K562 (cell line): ENCODE measurements at regions not wholly inside any gene's neighbourhood (a gene's known extent, or its start where the extent isn't known, plus 50 kb on each side); places are given as distances from the start of the nearest gene placed in this dataset.

Experiments
- ATAC-seq: fragments of 200-7000 bp; cut with Tn5 transposase; 3 replicates; pipeline ENCODE4 v1.9.1; 2020; ENCODE audit warnings: moderate library complexity
- BruUV-seq: library from RNA; stranded (reverse); fragments of 400-500 nt; replicated peaks from 2 replicates; lab custom pipeline; 2021; lab: Mats Ljungman, UMichigan
- CTCF ChIA-PET: fragments of 300-600 bp; formaldehyde crosslinking; extraction: SDS; loops from one replicate; lab custom pipeline; 2021; ENCODE audit warnings: low intra/inter-chr PET ratio; lab: Yijun Ruan, JAX
- POLR2A ChIA-PET: fragments of 300-600, 350-650 bp; sonication (Branson Sonifier 250); formaldehyde crosslinking; extraction: SDS; loops from one replicate; lab custom pipeline; 2021; ENCODE audit warnings: antibody characterized with exemption, inconsistent platforms; lab: Yijun Ruan, JAX
- DNase-seq, 4 experiments: peaks; one replicate each; pipeline versions ENCODE4 v3.0.0 to v3.0.0-alpha.2; 2011 to 2018; ENCODE audit warnings: low spot score in 3 of 4, mixed read lengths in 3 of 4; ENCODE audit errors: extremely low read depth in 1 of 4
- FAIRE-seq: peaks from 2 replicates; lab custom pipeline; 2011; peaks lifted over from hg19 to GRCh38; lab: Jason Lieb, UNC
- H2AFZ ChIP-seq: 2 replicates; pipeline ENCODE4 v1.6.0; 2011; ENCODE audit warnings: low read depth, low read length, control low read depth, inconsistent platforms
- H3K27ac ChIP-seq: fragments of 200-600 bp; 3 replicates; pipeline ENCODE4 v1.8.0; 2011; ENCODE audit warnings: low read depth, mild to moderate bottlenecking, control low read depth, inconsistent platforms, low read length, moderate library complexity, mixed read lengths; ENCODE audit errors: extremely low read depth
- H3K27me3 ChIP-seq, 2 experiments: fragments of 300-600 bp in 1 of 2; 2 replicates in 1 of 2; 3 replicates in 1 of 2; pipeline versions ENCODE4 v1.6.0 to v1.8.0; 2011; ENCODE audit warnings: inconsistent platforms in 2 of 2, low read length in 2 of 2, mild to moderate bottlenecking in 1 of 2, mixed read lengths in 1 of 2, moderate library complexity in 1 of 2; ENCODE audit not compliant: control insufficient read depth in 2 of 2, insufficient read depth in 2 of 2
- H3K36me3 ChIP-seq: fragments of 300-600 bp; 3 replicates; pipeline ENCODE4 v1.8.0; 2011; ENCODE audit warnings: mild to moderate bottlenecking, low read length, inconsistent platforms; ENCODE audit not compliant: control insufficient read depth, insufficient read depth
- H3K4me1 ChIP-seq, 2 experiments: fragments of 200-600 bp in 1 of 2; replicated peaks in 1 of 2; 2 replicates in 1 of 2; 3 replicates in 1 of 2; pipeline versions ENCODE4 v1.5.1 to v1.8.0; 2011; ENCODE audit warnings: inconsistent platforms in 2 of 2, low read length in 2 of 2, mild to moderate bottlenecking in 1 of 2, mixed read lengths in 1 of 2, moderate library complexity in 1 of 2; ENCODE audit not compliant: control insufficient read depth in 2 of 2, insufficient read depth in 2 of 2
- H3K4me2 ChIP-seq: 2 replicates; pipeline ENCODE4 v1.6.1; 2011; ENCODE audit warnings: low read length, control low read depth, inconsistent platforms, mixed read lengths; ENCODE audit not compliant: insufficient read depth
- H3K4me3 ChIP-seq: fragments of 200-600 bp; sonication (generic), shearing (Covaris generic); 2 replicates; pipeline ENCODE4 v1.5.1; 2016; ENCODE audit warnings: control low read depth, inconsistent platforms
- H3K79me2 ChIP-seq: fragments of 200-600 bp; 3 replicates; pipeline ENCODE4 v1.8.0; 2011; ENCODE audit warnings: low read length, inconsistent platforms; ENCODE audit not compliant: control insufficient read depth, insufficient read depth
- H3K9ac ChIP-seq, 2 experiments: 2 replicates each; pipeline versions ENCODE4 v1.6.0 to v1.6.1; 2011; ENCODE audit warnings: low read depth in 2 of 2, low read length in 2 of 2, control low read depth in 1 of 2, inconsistent platforms in 1 of 2, mild to moderate bottlenecking in 1 of 2, mixed read lengths in 1 of 2; ENCODE audit not compliant: insufficient read depth in 1 of 2
- H3K9me1 ChIP-seq: one replicate; pipeline ENCODE4 v1.6.0; 2011; ENCODE audit warnings: inconsistent platforms, mild to moderate bottlenecking, low read length, moderate library complexity; ENCODE audit not compliant: control insufficient read depth, insufficient read depth
- H3K9me3 ChIP-seq: replicated peaks from 2 replicates; pipeline ENCODE4 v1.5.1; 2011; ENCODE audit warnings: low read depth, low read length, inconsistent platforms; ENCODE audit not compliant: control insufficient read depth, insufficient read depth
- H4K20me1 ChIP-seq: replicated peaks from 2 replicates; pipeline ENCODE4 v1.6.1; 2011; ENCODE audit warnings: low read length, inconsistent platforms, mixed read lengths; ENCODE audit not compliant: control insufficient read depth, insufficient read depth
- ETV6 ChIP-seq, 3 experiments: fragments of 150-350 bp in 1 of 3; sonication (generic) in 1 of 3; formaldehyde crosslinking in 1 of 3; IDR thresholded peaks; 2 replicates each; pipeline versions ENCODE4 v1.6.1 to v1.8.0; 2014 to 2022; ENCODE audit warnings: borderline replicate concordance in 2 of 3, low read depth in 2 of 3, antibody characterized with exemption in 1 of 3, low read length in 1 of 3, mild to moderate bottlenecking in 1 of 3, missing genetic modification reagents in 1 of 3
- MBD1 ChIP-seq: fragments of 250-450 bp; sonication (Bioruptor Pico); IDR thresholded peaks from 2 replicates; pipeline ENCODE4 v1.8.0; 2022; ENCODE audit warnings: inconsistent platforms
- MED1 ChIP-seq: sonication (generic); formaldehyde crosslinking; IDR thresholded peaks from 2 replicates; pipeline ENCODE4 v1.8.1; 2023; ENCODE audit warnings: missing genetic modification reagents, borderline replicate concordance
- SMARCA4 ChIP-seq: fragments of 450-650 bp; IDR thresholded peaks from 2 replicates; pipeline ENCODE4 v1.6.1; 2016
- WGBS: fragments of 100-300 bp; shearing (Covaris generic); methylation state at CpG from one replicate; pipeline ENCODE4 v1.1.6; 2016; ENCODE audit warnings: low coverage, mixed read lengths; ENCODE audit not compliant: insufficient coverage; ENCODE audit errors: missing lambda C conversion rate; 5-methylcytosine and 5-hydroxymethylcytosine counted together
- in situ Hi-C: fragments of 300-500 bp; cut with MboI; formaldehyde crosslinking; loops from 4 replicates; pipeline ENCODE4 v1.15.0; 2018; ENCODE audit warnings: inconsistent platforms, mixed read lengths
- intact Hi-C: fragments of 100-400 bp; cut with micrococcal nuclease; formaldehyde crosslinking; loops from 2 replicates; pipeline ENCODE4 v1.14.2; 2022

GRCh38 chr16:85984947-85985451 is 86.0 kb downstream of the IRF8 start:
- Histone ChIP-seq H3K9ac (no peak overlapping the region), H3K27ac (no peak overlapping the region), H3K4me1 (no peaks in the 10 kb centered on the region), H3K4me3 (no peak overlapping the region), H3K27me3 (peaks cover 56 to 75% of the 10 kb centered on the region in 2 experiments), H3K9me3 (no peaks in the 10 kb centered on the region), H3K9me1 (no peaks in the 10 kb centered on the region), H3K4me2 (no peak overlapping the region), H2AFZ (no peak overlapping the region), H3K36me3 (no peaks in the 10 kb centered on the region), H3K79me2 (no peaks in the 10 kb centered on the region), H4K20me1 (peaks cover 7% of the 10 kb centered on the region; the same call in 1 of the 2 replicates)
- 2% methylated on average over 20 of the region's 20 CpGs for WGBS
- ATAC-seq (no peak), DNase-seq (no peak), FAIRE-seq (no peak)
- intact Hi-C loops = no loop called here
- ChIA-PET POLR2A (interaction anchor here (0.6 kb wide), 2 partner anchors 14 to 101 kb away, joined by 3 to 4 read pairs; no protein-coding TSS in a partner anchor), CTCF (no interaction called here)
- in situ Hi-C loops = loop anchor here (5.0 kb wide), 1 partner anchor 163 kb away; no protein-coding TSS in a partner anchor
- TF ChIP-seq MBD1 (CRISPR knock-in tag) (no peak), SMARCA4 (no peak), MED1 (CRISPR knock-in tag) (no peak), ETV6 (IDR thresholded peaks at IDR 0.05; ENCODE audit: borderline replicate concordance in 1 of 2, low read depth in 2 of 2, low read length in 1 of 2) (no peak), ETV6 (CRISPR knock-in tag; IDR thresholded peaks at IDR 0.05; ENCODE audit: borderline replicate concordance) (no peak)
- no TSS peak for BruUV-seq
